Endothelial cell of umbilical vein (primary cell): ENCODE measurements at regions not wholly inside any gene's neighbourhood (a gene's known extent, or its start where the extent isn't known, plus 50 kb on each side); places are given as distances from the start of the nearest gene placed in this dataset.

ENCODE experiments used
- BruUV-seq: library from RNA; stranded (reverse); fragments of 400-500 nt; replicated peaks from 2 replicates; lab custom pipeline; 2021; lab: Mats Ljungman, UMichigan
- CTCF ChIA-PET: fragments of 300-600, 350-600 bp; sonication (Branson Sonifier 250); formaldehyde crosslinking; loops from one replicate; lab custom pipeline; 2021; ENCODE audit warnings: antibody characterized with exemption, inconsistent platforms; lab: Charles Lee
- POLR2A ChIA-PET: fragments of 300-600, 350-600 bp; sonication (Branson Sonifier 250); formaldehyde crosslinking; loops from one replicate; lab custom pipeline; 2021; ENCODE audit warnings: antibody characterized with exemption, inconsistent platforms; lab: Charles Lee
- DNase-seq: peaks from one replicate; pipeline ENCODE4 v3.0.0-alpha.2; 2011; ENCODE audit warnings: low read depth, low spot score
- FAIRE-seq: peaks from 2 replicates; lab custom pipeline; 2011; peaks lifted over from hg19 to GRCh38; lab: Jason Lieb, UNC
- H2AFZ ChIP-seq: 2 replicates; pipeline ENCODE4 v1.6.0; 2012; ENCODE audit warnings: low read depth, low read length, control low read depth, inconsistent platforms
- H3K27ac ChIP-seq: 2 replicates; pipeline ENCODE4 v1.5.1; 2011; ENCODE audit warnings: low read depth, mild to moderate bottlenecking, control low read depth, low read length, moderate library complexity; ENCODE audit not compliant: insufficient read depth
- H3K27me3 ChIP-seq, 2 experiments: 2 replicates each; pipeline versions ENCODE4 v1.6.0 to v1.6.1; 2011; ENCODE audit warnings: low read length in 2 of 2, mixed read lengths in 1 of 2; ENCODE audit not compliant: control insufficient read depth in 2 of 2, insufficient read depth in 2 of 2
- H3K36me3 ChIP-seq, 2 experiments: 2 replicates in 1 of 2; 3 replicates in 1 of 2; pipeline ENCODE4 v1.5.1; 2011; ENCODE audit warnings: low read length in 2 of 2, mild to moderate bottlenecking in 1 of 2, moderate library complexity in 1 of 2; ENCODE audit not compliant: control insufficient read depth in 2 of 2, insufficient read depth in 2 of 2; ENCODE audit errors: extremely low read depth in 1 of 2
- H3K4me1 ChIP-seq: 3 replicates; pipeline ENCODE4 v1.5.1; 2011; ENCODE audit warnings: mild to moderate bottlenecking, low read length; ENCODE audit not compliant: control insufficient read depth, insufficient read depth; ENCODE audit errors: extremely low read depth
- H3K4me2 ChIP-seq: 2 replicates; pipeline ENCODE4 v1.6.1; 2011; ENCODE audit warnings: low read length, control low read depth, mixed read lengths; ENCODE audit not compliant: insufficient read depth
- H3K4me3 ChIP-seq, 3 experiments: fragments of 200-600 bp in 1 of 3; sonication (generic), shearing (Covaris generic) in 1 of 3; replicated peaks in 1 of 3; 2 replicates each; pipeline ENCODE4 v1.5.1; 2011 to 2016; ENCODE audit warnings: control low read depth in 3 of 3, low read length in 3 of 3, mild to moderate bottlenecking in 2 of 3, inconsistent platforms in 1 of 3, low read depth in 1 of 3, moderate library complexity in 1 of 3; ENCODE audit not compliant: insufficient read depth in 1 of 3
- H3K79me2 ChIP-seq: 2 replicates; pipeline ENCODE4 v1.6.0; 2012; ENCODE audit warnings: low read length, inconsistent platforms; ENCODE audit not compliant: control insufficient read depth, insufficient read depth
- H3K9ac ChIP-seq: replicated peaks from 2 replicates; pipeline ENCODE3; 2011; ENCODE audit warnings: low read length, control low read depth; ENCODE audit not compliant: insufficient read depth; ENCODE audit errors: extremely low read depth
- H3K9me1 ChIP-seq: replicated peaks from 3 replicates; pipeline ENCODE4 v1.6.0; 2011; ENCODE audit warnings: mild to moderate bottlenecking, low read length; ENCODE audit not compliant: control insufficient read depth, insufficient read depth; ENCODE audit errors: extremely low read depth
- H3K9me3 ChIP-seq: replicated peaks from 2 replicates; pipeline ENCODE4 v1.5.1; 2012; ENCODE audit warnings: low read length, inconsistent platforms; ENCODE audit not compliant: control insufficient read depth, insufficient read depth
- H4K20me1 ChIP-seq: replicated peaks from 2 replicates; pipeline ENCODE3; 2011; ENCODE audit warnings: mild to moderate bottlenecking, low read length; ENCODE audit not compliant: control insufficient read depth, insufficient read depth; ENCODE audit errors: extremely low read depth
- CTCF ChIP-seq, 2 donors: IDR thresholded peaks; 1 replicate in 1 of 2; 2 replicates in 1 of 2; pipeline ENCODE4 v1.5.1; 2011; ENCODE audit warnings: low read length in 2 of 2, mild to moderate bottlenecking in 2 of 2, moderate library complexity in 2 of 2, control low read depth in 1 of 2, inconsistent platforms in 1 of 2, low read depth in 1 of 2; ENCODE audit not compliant: insufficient read depth in 1 of 2; ENCODE audit errors: extremely low read depth in 1 of 2
- EZH2 ChIP-seq: IDR thresholded peaks from 2 replicates; pipeline ENCODE4 v1.6.1; 2012; ENCODE audit warnings: borderline replicate concordance, low read depth, mild to moderate bottlenecking, moderate library complexity, low read length, inconsistent platforms; ENCODE audit not compliant: severe bottlenecking
- FOS ChIP-seq: IDR thresholded peaks from 2 replicates; pipeline ENCODE4 v1.6.1; 2011; ENCODE audit warnings: mild to moderate bottlenecking, low read length, moderate library complexity, borderline replicate concordance; ENCODE audit not compliant: insufficient read depth
- GATA2 ChIP-seq: IDR thresholded peaks from 2 replicates; pipeline ENCODE4 v1.7.0; 2011; ENCODE audit warnings: low read depth, mild to moderate bottlenecking, moderate library complexity, mixed read lengths, low read length; ENCODE audit not compliant: insufficient read length, insufficient read depth
- JUN ChIP-seq: IDR thresholded peaks from 2 replicates; pipeline ENCODE4 v1.6.1; 2011; ENCODE audit warnings: borderline replicate concordance, low read depth; ENCODE audit not compliant: insufficient read length, insufficient read depth
- MAX ChIP-seq: IDR thresholded peaks from 2 replicates; pipeline ENCODE4 v1.6.1; 2011; ENCODE audit not compliant: insufficient read depth, insufficient read length
- MYC ChIP-seq: IDR thresholded peaks from one replicate; pipeline ENCODE4 v1.6.1; 2011; ENCODE audit warnings: mild to moderate bottlenecking, low read depth, low read length
- POLR2A ChIP-seq: IDR thresholded peaks from 2 replicates; pipeline ENCODE4 v1.6.1; 2012; ENCODE audit warnings: low read depth, mild to moderate bottlenecking, control low read depth, low read length
- POLR2AphosphoS5 ChIP-seq: IDR thresholded peaks from 2 replicates; pipeline ENCODE4 v1.6.1; 2012; ENCODE audit warnings: low read depth, mild to moderate bottlenecking, control low read depth, low read length, moderate library complexity; ENCODE audit not compliant: insufficient read depth
- dilution Hi-C: fragments of 300-500 bp; cut with MboI; formaldehyde crosslinking; loops from one replicate; pipeline ENCODE4 v1.15.0; 2019; ENCODE audit warnings: low sequenced_read_pairs; ENCODE audit not compliant: extremely low pct_ligation_motif_present
- intact Hi-C: fragments of 100-400 bp; cut with micrococcal nuclease; formaldehyde crosslinking; loops from one replicate; pipeline ENCODE4 v1.10.0; 2022

GRCh38 chr5:66515209-66515608, 81.0 kb upstream of the MAST4 start:
- intact Hi-C loops (no loop called here), dilution Hi-C loops (no loop called here)
- no peak overlapping the region for H3K4me2 ChIP-seq
- no peak overlapping the region for H3K27ac ChIP-seq
- H3K9me3 ChIP-seq = no peaks in the 10 kb centered on the region
- no peak overlapping the region for H2AFZ ChIP-seq
- no peaks in the 10 kb centered on the region for H4K20me1 ChIP-seq
- no peaks in the 10 kb centered on the region for H3K27me3 ChIP-seq
- BruUV-seq = no TSS peak
- H3K79me2 ChIP-seq = no peaks in the 10 kb centered on the region
- POLR2A ChIA-PET = no interaction called here
- FAIRE-seq = no peak
- no peaks in the 10 kb centered on the region for H3K9me1 ChIP-seq
- H3K4me3 ChIP-seq = no peak overlapping the region
- CTCF ChIA-PET = no interaction called here
- no peaks in the 10 kb centered on the region for H3K4me1 ChIP-seq
- no peaks in the 10 kb centered on the region for H3K36me3 ChIP-seq
- H3K9ac ChIP-seq = no peak overlapping the region
- no peak for DNase-seq
- TF ChIP-seq POLR2AphosphoS5 (no peak), EZH2 (no peak), CTCF (IDR thresholded peaks at IDR 0.05; ENCODE audit: extremely low read depth in 1 of 2, insufficient read depth in 1 of 2, low read depth in 1 of 2, low read length in 2 of 2) (no peak), POLR2A (no peak), MAX (no peak), FOS (no peak), MYC (no peak), JUN (no peak), GATA2 (no peak)
